ENCODE measurements at regions not wholly inside any gene's neighbourhood (a gene's known extent, or its start where the extent isn't known, plus 50 kb on each side); places are given as distances from the start of the nearest gene placed in this dataset.

- in situ Hi-C loops (cut with HindIII; ENCODE audit: low pct_unique_long_range_greater_than_20kb, low sequenced_read_pairs), result no loop called here
Measured at GRCh38 chr18:46346896-46347630, 242.9 kb downstream of the HAUS1 start.

DNA sequence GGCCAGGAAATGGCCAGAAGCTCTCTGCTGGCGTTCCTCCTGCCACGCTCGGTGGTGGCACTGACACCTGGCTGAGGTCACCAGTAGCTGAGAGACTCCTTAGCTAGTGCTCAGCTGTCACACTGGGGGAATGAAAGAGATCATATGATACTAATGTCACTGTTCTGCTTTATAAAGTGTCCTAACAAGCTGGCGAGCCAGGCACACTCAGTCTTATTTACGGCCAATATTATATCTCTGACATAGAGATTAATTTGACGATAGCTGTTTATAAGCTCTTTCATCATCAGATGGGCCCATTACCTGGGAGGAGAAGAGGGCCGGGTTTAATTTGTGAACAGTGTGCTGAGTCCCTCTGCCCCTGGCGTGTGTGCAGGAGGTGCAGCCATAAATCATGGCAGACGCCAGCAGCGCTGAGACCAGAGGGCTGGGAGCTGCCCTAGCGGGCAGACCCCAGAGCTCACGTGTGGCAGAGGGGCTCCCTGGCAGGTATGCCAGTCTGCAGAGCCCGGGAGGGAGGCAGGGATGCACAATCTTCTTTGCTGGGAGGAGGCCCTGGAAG is 246.5 kb downstream of the HAUS1 start:
- no peak for DNase-seq (ENCODE audit: low read depth)
- in situ Hi-C loops (cut with HindIII; ENCODE audit: low pct_unique_long_range_greater_than_20kb, low sequenced_read_pairs), result no loop called here

More at GRCh38 chr18:46346896-46347630, 242.9 kb downstream of the HAUS1 start:
- no peak for DNase-seq (ENCODE audit: low read depth)

GRCh38 chr18:46352520-46353250 is 248.5 kb downstream of the HAUS1 start:
- no peak for DNase-seq (ENCODE audit: low read depth)
- in situ Hi-C loops (cut with HindIII; ENCODE audit: low pct_unique_long_range_greater_than_20kb, low sequenced_read_pairs), result no loop called here

DNA sequence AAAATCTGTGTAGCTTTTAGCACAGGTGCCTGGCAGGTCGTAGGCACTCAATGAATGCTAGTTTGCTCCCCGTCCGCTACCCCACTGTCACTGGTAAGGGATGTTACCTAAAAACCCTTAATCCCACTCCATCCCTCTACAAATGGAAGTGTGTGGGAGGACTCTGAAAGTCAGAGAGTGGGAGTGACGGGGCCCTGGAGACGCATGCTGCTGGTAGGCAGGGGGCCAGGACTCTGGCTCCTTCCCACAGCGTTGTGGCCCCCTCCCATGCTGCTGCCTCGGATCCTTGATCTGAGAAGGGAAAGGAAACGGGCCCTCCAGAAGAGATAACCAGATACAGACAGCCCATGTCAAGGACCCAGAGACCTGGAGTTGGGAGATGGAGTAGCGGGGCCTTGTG is 249.3 kb downstream of the HAUS1 start:
- DNase-seq (ENCODE audit: low read depth), result no peak
- in situ Hi-C loops (cut with HindIII; ENCODE audit: low pct_unique_long_range_greater_than_20kb, low sequenced_read_pairs), result no loop called here

DNA sequence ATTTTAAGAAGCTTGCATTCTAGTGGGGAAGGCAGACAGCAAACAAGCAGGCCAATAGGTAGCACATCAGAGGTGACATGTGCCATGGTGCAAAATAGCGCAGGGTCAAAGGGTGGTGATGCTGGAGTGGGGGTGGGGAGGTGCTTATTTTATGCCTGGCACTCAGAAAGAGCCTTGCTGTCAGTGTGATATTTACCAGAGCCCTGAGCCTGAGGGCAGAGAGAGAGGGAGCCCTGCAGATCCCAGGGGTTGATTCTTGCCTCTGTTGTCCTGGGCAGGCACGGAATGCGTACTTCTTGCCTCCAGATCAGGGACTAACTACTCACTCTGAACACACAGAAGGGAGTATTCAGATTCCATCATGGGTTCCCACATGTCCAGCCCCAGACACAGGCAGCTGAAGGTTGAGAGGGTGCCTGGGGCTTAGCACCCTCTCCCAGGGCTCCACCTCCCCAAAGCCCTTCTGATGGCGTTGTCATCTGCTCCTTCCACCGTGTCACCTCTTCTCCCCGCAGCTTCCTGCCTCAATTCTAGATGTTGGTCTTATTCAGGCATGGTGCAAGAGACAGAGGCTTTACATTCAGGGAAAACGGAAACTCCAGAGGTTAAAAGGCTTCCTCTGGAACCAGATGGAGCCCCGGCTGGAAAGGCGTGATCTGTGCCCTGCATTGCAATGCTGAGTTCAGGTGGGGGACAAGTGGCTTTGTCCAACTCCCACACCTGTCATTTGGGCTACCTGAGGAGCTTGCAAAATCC is 252.3 kb downstream of the HAUS1 start:
- no peak for DNase-seq (ENCODE audit: low read depth)
- in situ Hi-C loops (cut with HindIII; ENCODE audit: low pct_unique_long_range_greater_than_20kb, low sequenced_read_pairs), result no loop called here

GRCh38 chr18:46360102-46360699 is 256.0 kb downstream of the HAUS1 start:
- DNase-seq (ENCODE audit: low read depth), result no peak
- in situ Hi-C loops (cut with HindIII; ENCODE audit: low pct_unique_long_range_greater_than_20kb, low sequenced_read_pairs), result no loop called here

GRCh38 chr18:46360866-46361265 is 256.7 kb downstream of the HAUS1 start:
- in situ Hi-C loops (cut with HindIII; ENCODE audit: low pct_unique_long_range_greater_than_20kb, low sequenced_read_pairs), result no loop called here
- no peak for DNase-seq (ENCODE audit: low read depth)

DNA sequence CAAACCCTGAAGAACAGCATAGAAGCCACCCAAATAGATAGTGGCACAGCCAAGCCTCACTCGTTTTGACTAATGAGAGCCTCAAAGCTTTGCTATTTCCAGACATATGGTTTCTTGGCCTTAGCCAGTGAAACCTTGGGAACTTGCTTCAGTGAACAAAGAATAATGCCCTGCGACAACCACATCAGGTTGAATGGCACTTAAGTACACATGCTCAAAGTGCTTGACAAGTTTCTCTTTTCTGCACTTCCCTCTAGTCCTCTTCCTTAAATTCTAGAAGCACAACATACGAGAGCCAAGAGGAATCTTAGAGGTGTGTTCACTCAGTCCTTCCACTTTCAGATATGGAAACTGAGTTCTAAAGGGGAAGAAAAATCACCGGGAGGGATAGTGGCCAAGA is 258.3 kb downstream of the HAUS1 start:
- in situ Hi-C loops (cut with HindIII; ENCODE audit: low pct_unique_long_range_greater_than_20kb, low sequenced_read_pairs), result no loop called here

DNA sequence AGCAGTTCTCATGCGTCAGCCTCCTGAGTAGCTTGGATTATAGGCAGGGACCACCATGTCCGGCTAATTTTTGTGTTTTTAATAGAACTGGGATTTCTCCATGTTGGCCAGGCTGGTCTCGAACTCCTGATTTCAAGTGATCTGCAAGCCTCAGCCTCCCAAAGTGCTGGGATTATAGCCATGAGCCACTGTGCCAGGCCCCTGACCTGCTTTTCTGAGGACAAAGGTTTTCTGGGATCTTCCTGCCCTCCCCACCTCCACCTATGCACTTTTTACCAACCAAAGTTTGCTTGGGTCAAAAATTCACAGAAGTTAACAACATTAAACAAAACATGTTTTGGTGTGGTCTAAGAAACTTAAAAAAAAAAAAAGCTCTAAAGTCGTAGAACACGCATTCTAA is 259.9 kb downstream of the HAUS1 start:
- no peak for DNase-seq (ENCODE audit: low read depth)
- in situ Hi-C loops (cut with HindIII; ENCODE audit: low pct_unique_long_range_greater_than_20kb, low sequenced_read_pairs), result no loop called here

More for the DNA sequence above, 258.3 kb downstream of the HAUS1 start:
- DNase-seq (ENCODE audit: low read depth), result no peak

DNA sequence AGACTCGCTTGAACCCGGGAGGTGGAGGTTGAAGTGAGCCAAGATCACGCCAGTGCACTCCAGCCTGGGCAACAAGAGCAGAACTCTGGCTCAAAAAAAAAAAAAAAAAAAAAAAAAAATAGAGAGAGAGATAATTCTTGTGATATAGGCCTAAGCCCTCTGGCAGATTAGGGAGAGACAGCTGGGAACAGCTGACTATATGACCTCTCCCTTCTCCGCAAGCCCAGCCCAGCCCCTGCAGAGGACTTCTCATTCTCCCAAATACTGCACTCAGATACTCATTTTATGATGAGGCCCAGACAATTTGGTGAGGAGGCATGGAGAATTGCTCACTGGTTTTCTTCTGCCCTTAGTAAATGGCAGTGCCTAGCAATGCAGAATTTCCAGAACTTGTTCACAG is 262.0 kb downstream of the HAUS1 start:
- no peak for DNase-seq (ENCODE audit: low read depth)
- in situ Hi-C loops (cut with HindIII; ENCODE audit: low pct_unique_long_range_greater_than_20kb, low sequenced_read_pairs), result no loop called here

- no peak for DNase-seq (ENCODE audit: low read depth)
- in situ Hi-C loops (cut with HindIII; ENCODE audit: low pct_unique_long_range_greater_than_20kb, low sequenced_read_pairs), result no loop called here
Measured at GRCh38 chr18:46366751-46367376, 262.7 kb downstream of the HAUS1 start.

- in situ Hi-C loops (cut with HindIII; ENCODE audit: low pct_unique_long_range_greater_than_20kb, low sequenced_read_pairs), result no loop called here
- no peak for DNase-seq (ENCODE audit: low read depth)
Measured at GRCh38 chr18:46369323-46369722, 265.1 kb downstream of the HAUS1 start.

DNA sequence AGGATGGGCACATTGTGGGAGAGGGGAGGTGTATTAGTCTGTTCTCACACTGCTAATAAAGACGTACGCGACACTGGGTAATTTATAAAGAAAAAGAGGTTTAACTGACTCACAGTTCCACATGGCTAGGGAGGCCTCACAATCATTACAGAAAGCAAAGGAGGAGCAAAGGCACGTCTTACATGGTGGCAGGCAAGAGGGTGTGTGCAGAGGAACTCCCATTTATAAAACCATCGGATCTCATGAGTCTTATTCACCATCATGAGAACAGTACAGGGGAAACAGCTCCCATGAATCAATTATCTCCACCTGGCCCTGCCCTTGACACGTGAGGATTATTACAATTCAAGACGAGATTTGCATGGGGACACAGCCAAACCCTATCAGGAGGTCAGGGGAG is 266.7 kb downstream of the HAUS1 start:
- in situ Hi-C loops (cut with HindIII; ENCODE audit: low pct_unique_long_range_greater_than_20kb, low sequenced_read_pairs), result no loop called here
- DNase-seq (ENCODE audit: low read depth), result no peak

- in situ Hi-C loops (cut with HindIII; ENCODE audit: low pct_unique_long_range_greater_than_20kb, low sequenced_read_pairs), result no loop called here
- no peak for DNase-seq (ENCODE audit: low read depth)
Measured at GRCh38 chr18:46372670-46373069, 268.5 kb downstream of the HAUS1 start.

- in situ Hi-C loops (cut with HindIII; ENCODE audit: low pct_unique_long_range_greater_than_20kb, low sequenced_read_pairs), result no loop called here
- DNase-seq (ENCODE audit: low read depth), result no peak
Measured at GRCh38 chr18:46373131-46373530, 268.9 kb downstream of the HAUS1 start.

DNA sequence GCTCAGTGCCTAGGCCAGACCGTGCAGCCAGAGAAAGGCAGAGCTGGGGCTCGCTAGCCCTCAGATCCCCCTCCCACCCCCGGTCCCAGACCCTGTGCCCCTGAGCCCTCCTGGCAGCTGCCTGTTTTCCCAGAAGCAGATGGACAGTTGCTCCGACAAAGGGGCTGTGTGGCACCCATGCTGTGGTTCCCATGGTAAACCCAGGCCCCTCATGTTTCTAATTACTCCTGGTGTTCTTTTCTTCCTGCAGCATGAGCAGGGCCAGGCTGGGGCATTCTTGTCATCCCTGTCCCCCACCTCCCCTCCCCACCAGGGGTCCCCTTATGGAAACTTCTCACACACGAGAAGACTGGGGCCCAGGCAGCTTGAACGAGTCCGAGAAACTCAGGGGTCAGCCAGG is 269.6 kb downstream of the HAUS1 start:
- in situ Hi-C loops (cut with HindIII; ENCODE audit: low pct_unique_long_range_greater_than_20kb, low sequenced_read_pairs), result no loop called here
- no peak for DNase-seq (ENCODE audit: low read depth)

DNA sequence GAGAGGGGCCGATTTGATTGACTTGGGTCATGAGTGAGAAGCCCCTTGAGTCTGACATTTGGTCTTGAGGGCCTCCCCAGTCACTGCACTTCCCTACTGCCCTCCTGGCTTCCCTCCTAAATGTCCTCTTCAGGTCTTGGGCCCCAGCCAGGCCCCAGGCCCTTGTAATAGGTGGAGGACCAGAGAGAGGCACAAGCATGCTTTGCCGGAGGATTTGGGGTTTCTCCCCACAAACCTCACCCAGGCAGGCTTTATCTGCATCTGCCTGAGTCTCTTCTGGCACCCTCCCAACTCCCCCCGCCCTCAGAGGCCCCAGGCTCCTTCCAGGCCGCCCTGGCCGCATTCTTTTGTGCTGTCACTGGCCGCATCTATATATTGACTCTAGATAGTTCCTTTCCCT is 270.7 kb downstream of the HAUS1 start:
- in situ Hi-C loops (cut with HindIII; ENCODE audit: low pct_unique_long_range_greater_than_20kb, low sequenced_read_pairs), result no loop called here
- no peak for DNase-seq (ENCODE audit: low read depth)

DNA sequence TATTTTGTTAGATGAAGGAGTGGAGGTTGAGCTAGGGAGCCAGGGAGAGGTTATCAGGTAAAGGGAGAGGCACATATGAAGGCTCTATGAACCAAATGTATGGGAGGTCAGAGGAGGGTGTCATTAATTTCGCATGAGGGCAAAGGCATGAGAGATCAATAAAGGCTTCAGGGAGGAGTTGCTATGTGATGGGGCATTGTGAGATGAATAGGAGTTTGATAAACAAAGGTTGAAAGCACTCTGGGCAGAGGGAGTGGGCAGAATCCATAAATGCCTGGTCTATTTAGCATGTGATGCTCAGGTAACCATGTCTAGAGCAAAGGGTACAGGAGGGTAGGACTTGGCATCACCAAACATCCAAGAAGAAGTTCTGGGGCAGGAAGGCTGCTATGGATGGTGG is 273.4 kb downstream of the HAUS1 start:
- in situ Hi-C loops (cut with HindIII; ENCODE audit: low pct_unique_long_range_greater_than_20kb, low sequenced_read_pairs), result no loop called here
- no peak for DNase-seq (ENCODE audit: low read depth)
